ENCODE measurements at regions not wholly inside any gene's neighbourhood (a gene's known extent, or its start where the extent isn't known, plus 50 kb on each side); places are given as distances from the start of the nearest gene placed in this dataset.

- no peak for TF ChIP-seq FOXJ3 (CRISPR knock-in tag; IDR thresholded peaks at IDR 0.05; ENCODE audit: borderline replicate concordance)
- TF ChIP-seq REXO4 (CRISPR knock-in tag; IDR thresholded peaks at IDR 0.05; ENCODE audit: borderline replicate concordance) = no peak
- no peak for TF ChIP-seq KIAA2018 (CRISPR knock-in tag; IDR thresholded peaks at IDR 0.05; ENCODE audit: borderline replicate concordance)
- no peak for TF ChIP-seq ZNF670 (CRISPR knock-in tag; IDR thresholded peaks at IDR 0.05; ENCODE audit: borderline replicate concordance)
- no peak for TF ChIP-seq MXI1 (IDR thresholded peaks at IDR 0.05; ENCODE audit: borderline replicate concordance, low read depth, low read length)
- no peak for TF ChIP-seq ZNF432 (CRISPR knock-in tag; IDR thresholded peaks at IDR 0.05; ENCODE audit: borderline replicate concordance)
- no peak for TF ChIP-seq PHF5A (CRISPR knock-in tag; IDR thresholded peaks at IDR 0.05; ENCODE audit: low read depth, unreplicated experiment)
- no peak for TF ChIP-seq IRX3 (CRISPR knock-in tag; IDR thresholded peaks at IDR 0.05; ENCODE audit: borderline replicate concordance, low read depth)
Observed at GRCh38 chrX:67334323-67334722, 209.5 kb upstream of the AR start (continued).

Measured in HepG2 (cell line).